Nephron progenitor cell (in vitro differentiated cells): ENCODE measurements at regions not wholly inside any gene's neighbourhood (a gene's known extent, or its start where the extent isn't known, plus 50 kb on each side); places are given as distances from the start of the nearest gene placed in this dataset.
A peak's percentile ranks its signal among the peaks of the same experiment; 100 is the strongest.

Source experiments
- DNase-seq: peaks from one replicate; pipeline ENCODE4 v3.0.0; 2021
- H3K27ac Mint-ChIP-seq: 2 replicates; pipeline ENCODE4 v1.8.0; 2021; ENCODE audit warnings: mild to moderate bottlenecking, moderate library complexity, mixed read lengths
- H3K27me3 Mint-ChIP-seq: 2 replicates; pipeline ENCODE4 v1.8.0; 2021; ENCODE audit warnings: mild to moderate bottlenecking, low read depth, mixed read lengths; ENCODE audit not compliant: poor library complexity
- H3K36me3 Mint-ChIP-seq: 2 replicates; pipeline ENCODE4 v1.8.0; 2021; ENCODE audit warnings: low read depth, mixed read lengths
- H3K4me1 Mint-ChIP-seq: 2 replicates; pipeline ENCODE4 v1.8.0; 2021; ENCODE audit warnings: mixed read lengths
- H3K4me3 Mint-ChIP-seq: 2 replicates; pipeline ENCODE4 v1.8.0; 2021; ENCODE audit warnings: mild to moderate bottlenecking, moderate library complexity, mixed read lengths
- H3K9me3 Mint-ChIP-seq: 2 replicates; pipeline ENCODE4 v1.8.0; 2021; ENCODE audit warnings: mild to moderate bottlenecking, moderate library complexity, mixed read lengths
- CTCF ChIP-seq: fragments of 200-600 bp; sonication (generic); IDR thresholded peaks from 2 replicates; pipeline ENCODE4 v1.5.0; 2021; ENCODE audit warnings: antibody characterized with exemption

- peak overlapping the region; percentile 6 for H3K27ac Mint-ChIP-seq
- TF ChIP-seq CTCF, result no peak
- DNase-seq, result no peak
- no peaks in the 10 kb centered on the region for H3K36me3 Mint-ChIP-seq
- H3K27me3 Mint-ChIP-seq, result peaks cover 4% of the 10 kb centered on the region
- no peaks in the 10 kb centered on the region for H3K9me3 Mint-ChIP-seq
- H3K4me3 Mint-ChIP-seq, result no peak overlapping the region
- H3K4me1 Mint-ChIP-seq, result peaks cover 28% of the 10 kb centered on the region
These were observed 1094.7 kb downstream of the BCL11A start for GRCh38 chr2:59458800-59459199.

- no peaks in the 10 kb centered on the region for H3K36me3 Mint-ChIP-seq
- no peak overlapping the region for H3K4me3 Mint-ChIP-seq
- DNase-seq, result no peak
- peaks cover 23% of the 10 kb centered on the region for H3K4me1 Mint-ChIP-seq
- H3K27ac Mint-ChIP-seq, result no peak overlapping the region
- no peak for TF ChIP-seq CTCF
- no peaks in the 10 kb centered on the region for H3K27me3 Mint-ChIP-seq
- H3K9me3 Mint-ChIP-seq, result no peaks in the 10 kb centered on the region
These were observed 1097.2 kb downstream of the BCL11A start for GRCh38 chr2:59456285-59456684.

- TF ChIP-seq CTCF, result no peak
- H3K27ac Mint-ChIP-seq, result no peak overlapping the region
- no peaks in the 10 kb centered on the region for H3K9me3 Mint-ChIP-seq
- H3K36me3 Mint-ChIP-seq, result no peaks in the 10 kb centered on the region
- H3K27me3 Mint-ChIP-seq, result no peaks in the 10 kb centered on the region
- H3K4me1 Mint-ChIP-seq, result no peaks in the 10 kb centered on the region
- DNase-seq, result no peak
- no peak overlapping the region for H3K4me3 Mint-ChIP-seq
These were observed 1104.2 kb downstream of the BCL11A start for GRCh38 chr2:59449274-59449673.

- H3K4me1 Mint-ChIP-seq, result no peaks in the 10 kb centered on the region
- DNase-seq, result no peak
- H3K4me3 Mint-ChIP-seq, result no peak overlapping the region
- H3K36me3 Mint-ChIP-seq, result no peaks in the 10 kb centered on the region
- no peaks in the 10 kb centered on the region for H3K27me3 Mint-ChIP-seq
- H3K9me3 Mint-ChIP-seq, result no peaks in the 10 kb centered on the region
- H3K27ac Mint-ChIP-seq, result no peak overlapping the region
- no peak for TF ChIP-seq CTCF
These were observed 1113.0 kb downstream of the BCL11A start for GRCh38 chr2:59440491-59440890.

GRCh38 chr2:59435635-59436034 lies 1117.8 kb downstream of the BCL11A start:
- Mint-ChIP-seq H3K36me3 (peaks cover 2% of the 10 kb centered on the region), H3K4me3 (no peak overlapping the region), H3K9me3 (peaks cover 32% of the 10 kb centered on the region), H3K27me3 (no peaks in the 10 kb centered on the region), H3K4me1 (no peaks in the 10 kb centered on the region), H3K27ac (no peak overlapping the region)
- no peak for TF ChIP-seq CTCF
- DNase-seq, result no peak

GRCh38 chr2:59428940-59429339 lies 1124.5 kb downstream of the BCL11A start:
- Mint-ChIP-seq H3K36me3 (peaks cover 9% of the 10 kb centered on the region), H3K4me3 (no peak overlapping the region), H3K9me3 (peaks cover 41% of the 10 kb centered on the region), H3K27me3 (peaks cover 6% of the 10 kb centered on the region), H3K4me1 (peaks cover 21% of the 10 kb centered on the region), H3K27ac (no peak overlapping the region)
- DNase-seq, result no peak
- TF ChIP-seq CTCF, result no peak
